Transverse colon (tissue), 4 donors: ENCODE measurements at regions not wholly inside any gene's neighbourhood (a gene's known extent, or its start where the extent isn't known, plus 50 kb on each side); places are given as distances from the start of the nearest gene placed in this dataset.
"Not testable (repeated sequence)": the region's sequence is repeated elsewhere in the genome, so short reads cannot be mapped to it uniquely, and the experiment has no call there.

Source experiments
- DNase-seq: peaks from one replicate; pipeline ENCODE4 v3.0.0-alpha.2; 2019
- H3K27ac ChIP-seq, 4 donors: fragments of 200-600 bp; sonication (generic); 2 replicates each; pipeline ENCODE4 v1.5.1; 2016 to 2018; ENCODE audit warnings: inconsistent platforms in 4 of 4
- H3K27me3 ChIP-seq: fragments of 200-600 bp; sonication (generic); 2 replicates; pipeline ENCODE4 v1.5.1; 2017; ENCODE audit warnings: inconsistent platforms
- H3K36me3 ChIP-seq, 4 donors: fragments of 200-600 bp; sonication (generic); 2 replicates each; pipeline ENCODE4 v1.5.1; 2017 to 2019; ENCODE audit warnings: inconsistent platforms in 4 of 4
- H3K4me1 ChIP-seq, 4 donors: fragments of 200-600 bp; sonication (generic); 2 replicates each; pipeline ENCODE4 v1.5.1; 2017 to 2020; ENCODE audit warnings: inconsistent platforms in 4 of 4
- H3K4me3 ChIP-seq, 4 donors: fragments of 200-600 bp; sonication (generic); 1 replicate in 1 of 4; 2 replicates in 3 of 4; pipeline versions ENCODE4 v1.5.1 to v1.6.1; 2017 to 2019; ENCODE audit warnings: inconsistent platforms in 4 of 4
- H3K9me3 ChIP-seq, 2 donors: fragments of 200-600 bp; sonication (generic); 2 replicates each; pipeline ENCODE4 v1.5.1; 2017 to 2019; ENCODE audit warnings: inconsistent platforms in 2 of 2
- EP300 ChIP-seq: sonication (generic); formaldehyde crosslinking; IDR thresholded peaks from one replicate; pipeline ENCODE4 v1.6.1; 2017; ENCODE audit warnings: antibody characterized with exemption, low read depth
- POLR2A ChIP-seq: fragments of 450-650 bp; IDR thresholded peaks from one replicate; pipeline ENCODE4 v1.6.1; 2016; ENCODE audit warnings: antibody characterized with exemption, mild to moderate bottlenecking, moderate library complexity
- POLR2AphosphoS5 ChIP-seq, 3 donors: sonication (generic); formaldehyde crosslinking; IDR thresholded peaks; one replicate each; pipeline ENCODE4 v1.6.1; 2016; ENCODE audit warnings: antibody characterized with exemption in 3 of 3
- WGBS, 2 donors: methylation state at CpG; one replicate each; pipeline ENCODE4 v1.1.5; 2018; ENCODE audit warnings: low coverage in 1 of 2; 5-methylcytosine and 5-hydroxymethylcytosine counted together
- in situ Hi-C, 4 donors: fragments of 200-750 bp; cut with MboI; loops; one replicate each; pipeline versions ENCODE4 v1.15.0 to v1.15.1; 2017; ENCODE audit warnings: low sequenced_read_pairs in 3 of 4, low pct_ligation_motif_present in 1 of 4, low pct_unique_long_range_greater_than_20kb in 1 of 4
- intact Hi-C: fragments of 100-400 bp; cut with DNase I; formaldehyde crosslinking; loops from one replicate; pipeline ENCODE4 v1.15.1; 2023; ENCODE audit warnings: low total_unique reads
- TF ChIP-seq, protein P1 (sequence below), 5 experiments: fragments of 200-600 bp in 3 of 5; fragments of 450-650 bp in 2 of 5; sonication (generic) in 3 of 5; IDR thresholded peaks; 1 replicate in 2 of 5; 2 replicates in 3 of 5; pipeline ENCODE4 v1.5.1; 2016 to 2017; ENCODE audit warnings: antibody characterized with exemption in 5 of 5, inconsistent platforms in 3 of 5, mild to moderate bottlenecking in 2 of 5, moderate library complexity in 1 of 5

- DNase-seq = no peak
- peak overlapping the region in 1 of 4 donors; percentile 8 for H3K27ac ChIP-seq
- in situ Hi-C loops = loop anchor here in 2 of 4 donors (25.0 kb wide), 2 partner anchors 446 to 696 kb away; partner anchors contain the start of gene PDE3A (in 1 of the 2)
Measured at GRCh38 chr12:19916196-19916753, 452.1 kb upstream of the PDE3A start.

GRCh38 chr12:19916974-19917373 is 451.4 kb upstream of the PDE3A start:
- Histone ChIP-seq H3K9me3 (no peaks in the 10 kb centered on the region), H3K36me3 (no peaks in the 10 kb centered on the region), H3K4me3 (no peak overlapping the region), H3K27ac (no peak overlapping the region), H3K27me3 (no peaks in the 10 kb centered on the region), H3K4me1 (peaks cover 3 to 13% (median 11%) of the 10 kb centered on the region in 4 donors)
- intact Hi-C loops (no loop called here), in situ Hi-C loops (loop anchor here in 2 of 4 donors (25.0 kb wide), 2 partner anchors 445 to 695 kb away; partner anchors contain the start of gene PDE3A (in 1 of the 2))
- no peak for DNase-seq
- WGBS, 2 donors = 46 to 48% methylated on average over 2 to 3 of the region's 3 CpGs
- no peak for TF ChIP-seq POLR2AphosphoS5 (IDR thresholded peaks at IDR 0.05)

More at GRCh38 chr12:19916196-19916753, 452.1 kb upstream of the PDE3A start:
- TF ChIP-seq, protein P1, sequence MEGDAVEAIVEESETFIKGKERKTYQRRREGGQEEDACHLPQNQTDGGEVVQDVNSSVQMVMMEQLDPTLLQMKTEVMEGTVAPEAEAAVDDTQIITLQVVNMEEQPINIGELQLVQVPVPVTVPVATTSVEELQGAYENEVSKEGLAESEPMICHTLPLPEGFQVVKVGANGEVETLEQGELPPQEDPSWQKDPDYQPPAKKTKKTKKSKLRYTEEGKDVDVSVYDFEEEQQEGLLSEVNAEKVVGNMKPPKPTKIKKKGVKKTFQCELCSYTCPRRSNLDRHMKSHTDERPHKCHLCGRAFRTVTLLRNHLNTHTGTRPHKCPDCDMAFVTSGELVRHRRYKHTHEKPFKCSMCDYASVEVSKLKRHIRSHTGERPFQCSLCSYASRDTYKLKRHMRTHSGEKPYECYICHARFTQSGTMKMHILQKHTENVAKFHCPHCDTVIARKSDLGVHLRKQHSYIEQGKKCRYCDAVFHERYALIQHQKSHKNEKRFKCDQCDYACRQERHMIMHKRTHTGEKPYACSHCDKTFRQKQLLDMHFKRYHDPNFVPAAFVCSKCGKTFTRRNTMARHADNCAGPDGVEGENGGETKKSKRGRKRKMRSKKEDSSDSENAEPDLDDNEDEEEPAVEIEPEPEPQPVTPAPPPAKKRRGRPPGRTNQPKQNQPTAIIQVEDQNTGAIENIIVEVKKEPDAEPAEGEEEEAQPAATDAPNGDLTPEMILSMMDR (IDR thresholded peaks at IDR 0.05) = no peak
- TF ChIP-seq POLR2A (no peak), POLR2AphosphoS5 (IDR thresholded peaks at IDR 0.05) (no peak), EP300 (no peak)
- peaks cover 3 to 13% (median 11%) of the 10 kb centered on the region in 4 donors for H3K4me1 ChIP-seq
- intact Hi-C loops = no loop called here
- 67 to 72% methylated on average over 1 of the region's 1 CpG for WGBS, 2 donors
- no peaks in the 10 kb centered on the region for H3K9me3 ChIP-seq
- H3K27me3 ChIP-seq = no peaks in the 10 kb centered on the region
- no peaks in the 10 kb centered on the region for H3K36me3 ChIP-seq
- H3K4me3 ChIP-seq = no peak overlapping the region

- H3K4me3 ChIP-seq, H3K36me3 ChIP-seq, H3K27ac ChIP-seq, H3K27me3 ChIP-seq, H3K4me1 ChIP-seq, H3K9me3 ChIP-seq, DNase-seq, intact Hi-C loops: not testable (repeated sequence)
- in situ Hi-C loops = loop anchor here in 2 of 4 donors (25.0 kb wide), 2 partner anchors 441 to 691 kb away; partner anchors contain the start of gene PDE3A (in 1 of the 2)
- 78 to 100% methylated on average over 2 of the region's 2 CpGs for WGBS, 2 donors
Measured at GRCh38 chr12:19921716-19922115, 446.6 kb upstream of the PDE3A start.

- H3K4me3 ChIP-seq = no peak overlapping the region
- no peak overlapping the region for H3K27ac ChIP-seq
- no peaks in the 10 kb centered on the region for H3K27me3 ChIP-seq
- H3K9me3 ChIP-seq = no peaks in the 10 kb centered on the region
- in situ Hi-C loops = loop anchor here in 2 of 4 donors (25.0 kb wide), 2 partner anchors 440 to 690 kb away; partner anchors contain the start of gene PDE3A (in 1 of the 2)
- no peaks in the 10 kb centered on the region for H3K36me3 ChIP-seq
- TF ChIP-seq EP300 = no peak
- TF ChIP-seq POLR2A = no peak
- no peak for TF ChIP-seq POLR2AphosphoS5 (IDR thresholded peaks at IDR 0.05)
- TF ChIP-seq, protein P1 (IDR thresholded peaks at IDR 0.05) = no peak
- DNase-seq = no peak
- intact Hi-C loops = no loop called here
- WGBS, 2 donors = 71 to 92% methylated on average over 2 of the region's 2 CpGs
- H3K4me1 ChIP-seq = no peaks in the 10 kb centered on the region
Measured at GRCh38 chr12:19922717-19923116, 445.6 kb upstream of the PDE3A start.

DNA sequence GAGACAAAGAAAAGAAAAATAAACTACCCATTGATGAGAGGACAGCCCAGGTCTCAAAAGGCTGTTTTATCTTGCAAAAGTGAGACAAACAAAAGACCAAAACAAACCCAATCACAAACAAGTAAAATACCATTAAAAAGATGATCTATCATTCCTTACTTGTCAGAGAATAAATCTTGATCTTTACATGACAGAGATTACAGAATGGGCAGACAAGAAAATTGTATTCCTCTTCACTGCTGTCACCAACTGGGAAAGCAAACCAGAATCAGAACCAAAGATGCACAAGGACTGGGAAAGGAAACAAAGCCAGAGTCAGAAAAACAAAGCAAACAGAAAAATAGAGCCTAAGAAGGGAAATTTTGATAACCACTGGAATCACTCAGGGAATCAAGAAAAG is 444.0 kb upstream of the PDE3A start:
- H3K27me3 ChIP-seq = no peaks in the 10 kb centered on the region
- in situ Hi-C loops = loop anchor here in 2 of 4 donors (25.0 kb wide), 2 partner anchors 438 to 688 kb away; partner anchors contain the start of gene PDE3A (in 1 of the 2)
- no peak overlapping the region for H3K27ac ChIP-seq
- TF ChIP-seq POLR2A (no peak), POLR2AphosphoS5 (IDR thresholded peaks at IDR 0.05) (no peak), EP300 (no peak)
- TF ChIP-seq, protein P1 (IDR thresholded peaks at IDR 0.05) = no peak
- intact Hi-C loops = no loop called here
- H3K9me3 ChIP-seq = no peaks in the 10 kb centered on the region
- no peaks in the 10 kb centered on the region for H3K4me1 ChIP-seq
- no peaks in the 10 kb centered on the region for H3K36me3 ChIP-seq
- DNase-seq = no peak
- H3K4me3 ChIP-seq = no peak overlapping the region
